ENCODE measurements at regions not wholly inside any gene's neighbourhood (a gene's known extent, or its start where the extent isn't known, plus 50 kb on each side); places are given as distances from the start of the nearest gene placed in this dataset.
"Not testable (repeated sequence)": the region's sequence is repeated elsewhere in the genome, so short reads cannot be mapped to it uniquely, and the experiment has no call there.

- DNase-seq: no peak
These were observed 63.5 kb upstream of the VKORC1L1 start for GRCh38 chr7:65809259-65809981.

- DNase-seq: no peak
These were observed 62.9 kb upstream of the VKORC1L1 start for GRCh38 chr7:65809982-65810288.

- DNase-seq: no peak
These were observed 60.6 kb upstream of the VKORC1L1 start for GRCh38 chr7:65812281-65812680.

- not testable (repeated sequence) for DNase-seq
These were observed 58.2 kb upstream of the VKORC1L1 start for GRCh38 chr7:65814556-65815167.

- DNase-seq: no peak
These were observed 52.5 kb upstream of the VKORC1L1 start for GRCh38 chr7:65820287-65820950.
